Gastrocnemius medialis (tissue), 4 donors: ENCODE measurements at regions not wholly inside any gene's neighbourhood (a gene's known extent, or its start where the extent isn't known, plus 50 kb on each side); places are given as distances from the start of the nearest gene placed in this dataset.

Experiments
- CTCF ChIP-seq, 5 experiments: fragments of 450-650 bp in 3 of 5; fragments of 200-600 bp in 2 of 5; sonication (generic) in 2 of 5; IDR thresholded peaks in 4 of 5; conservative IDR thresholded peaks in 1 of 5; 1 replicate in 4 of 5; 2 replicates in 1 of 5; pipeline ENCODE4 v1.5.1; 2016 to 2019; ENCODE audit warnings: antibody characterized with exemption in 5 of 5, mild to moderate bottlenecking in 3 of 5, moderate library complexity in 3 of 5
- POLR2A ChIP-seq, 2 donors: fragments of 450-650 bp; IDR thresholded peaks; one replicate each; pipeline ENCODE4 v1.6.1; 2017; ENCODE audit warnings: antibody characterized with exemption in 2 of 2, mild to moderate bottlenecking in 2 of 2, moderate library complexity in 2 of 2

GRCh38 chr5:135720191-135720590 is 114.3 kb upstream of the SLC25A48 start:
- TF ChIP-seq CTCF (IDR thresholded peaks at IDR 0.05 in 4 of 5, conservative IDR thresholded peaks at IDR 0.05 in 1 of 5), result no peak
- no peak for TF ChIP-seq POLR2A (IDR thresholded peaks at IDR 0.05)
